Cardiac muscle cell (in vitro differentiated cells and primary cell): ENCODE measurements at regions not wholly inside any gene's neighbourhood (a gene's known extent, or its start where the extent isn't known, plus 50 kb on each side); places are given as distances from the start of the nearest gene placed in this dataset.

Experiments used
- DNase-seq, 2 donors: peaks; one replicate each; pipeline versions ENCODE4 v3.0.0 to v3.0.0-alpha.2; 2010 to 2017; ENCODE audit warnings: low read depth in 1 of 2, low spot score in 1 of 2
- H3K27ac ChIP-seq: fragments of 200-600 bp; sonication (generic); 2 replicates; pipeline ENCODE4 v1.5.1; 2016
- H3K27me3 ChIP-seq: fragments of 200-600 bp; sonication (generic); 2 replicates; pipeline ENCODE4 v1.6.0; 2016; ENCODE audit warnings: control low read depth
- H3K36me3 ChIP-seq: fragments of 200-600 bp; sonication (generic); 2 replicates; pipeline ENCODE4 v1.5.1; 2016; ENCODE audit warnings: control low read depth
- H3K4me1 ChIP-seq: fragments of 200-600 bp; sonication (generic); 2 replicates; pipeline ENCODE4 v1.8.1; 2017; ENCODE audit warnings: low read depth, mild to moderate bottlenecking, mixed run types
- H3K4me3 ChIP-seq: fragments of 200-600 bp; sonication (generic); 2 replicates; pipeline ENCODE4 v1.5.1; 2016; ENCODE audit warnings: mild to moderate bottlenecking
- H3K9me3 ChIP-seq: fragments of 200-600 bp; sonication (generic); 2 replicates; pipeline ENCODE4 v1.5.1; 2017; ENCODE audit warnings: low read depth, mild to moderate bottlenecking, control low read depth
- TF ChIP-seq, protein P1 (sequence below): IDR thresholded peaks from 2 replicates; pipeline ENCODE4 v1.5.1; 2012; ENCODE audit warnings: low read depth, mild to moderate bottlenecking, low read length

DNA sequence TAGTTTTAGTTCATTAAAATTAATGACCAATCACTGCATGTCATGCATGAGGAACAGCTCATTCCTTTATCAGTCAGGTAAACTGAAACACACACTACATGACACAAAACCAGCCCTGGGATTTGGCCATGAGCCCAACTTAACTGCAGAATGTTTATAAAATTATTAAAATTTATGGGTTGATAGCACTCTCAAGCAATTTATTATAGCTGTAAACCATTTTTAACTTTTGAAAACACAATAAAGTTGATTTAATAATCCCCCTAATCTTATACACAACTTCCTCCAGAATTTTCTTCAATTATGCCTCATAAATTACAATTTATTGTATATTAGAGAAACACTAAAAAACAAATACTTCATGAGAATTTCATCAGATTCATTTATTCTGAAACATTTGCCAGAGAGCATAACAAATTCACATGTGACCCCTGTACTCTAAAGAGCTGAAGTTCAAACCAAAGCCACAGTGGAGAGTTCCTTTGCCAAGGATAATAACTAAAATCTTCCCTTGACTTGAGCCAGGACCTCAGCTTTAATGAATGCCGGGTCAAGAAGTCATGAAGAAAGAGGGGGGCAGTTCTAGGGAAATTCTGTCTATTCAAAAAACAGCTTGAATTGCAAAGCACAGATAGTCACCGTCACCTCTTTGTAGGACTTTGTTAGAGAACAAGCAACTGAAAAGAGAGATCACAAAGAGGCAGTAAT, 763.7 kb upstream of the GRAMD2B start:
- Histone ChIP-seq H3K27me3 (no peaks in the 10 kb centered on the region), H3K9me3 (no peaks in the 10 kb centered on the region), H3K36me3 (no peaks in the 10 kb centered on the region), H3K4me1 (no peaks in the 10 kb centered on the region), H3K27ac (no peak overlapping the region), H3K4me3 (no peak overlapping the region)
- TF ChIP-seq, protein P1, sequence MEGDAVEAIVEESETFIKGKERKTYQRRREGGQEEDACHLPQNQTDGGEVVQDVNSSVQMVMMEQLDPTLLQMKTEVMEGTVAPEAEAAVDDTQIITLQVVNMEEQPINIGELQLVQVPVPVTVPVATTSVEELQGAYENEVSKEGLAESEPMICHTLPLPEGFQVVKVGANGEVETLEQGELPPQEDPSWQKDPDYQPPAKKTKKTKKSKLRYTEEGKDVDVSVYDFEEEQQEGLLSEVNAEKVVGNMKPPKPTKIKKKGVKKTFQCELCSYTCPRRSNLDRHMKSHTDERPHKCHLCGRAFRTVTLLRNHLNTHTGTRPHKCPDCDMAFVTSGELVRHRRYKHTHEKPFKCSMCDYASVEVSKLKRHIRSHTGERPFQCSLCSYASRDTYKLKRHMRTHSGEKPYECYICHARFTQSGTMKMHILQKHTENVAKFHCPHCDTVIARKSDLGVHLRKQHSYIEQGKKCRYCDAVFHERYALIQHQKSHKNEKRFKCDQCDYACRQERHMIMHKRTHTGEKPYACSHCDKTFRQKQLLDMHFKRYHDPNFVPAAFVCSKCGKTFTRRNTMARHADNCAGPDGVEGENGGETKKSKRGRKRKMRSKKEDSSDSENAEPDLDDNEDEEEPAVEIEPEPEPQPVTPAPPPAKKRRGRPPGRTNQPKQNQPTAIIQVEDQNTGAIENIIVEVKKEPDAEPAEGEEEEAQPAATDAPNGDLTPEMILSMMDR = no peak
- DNase-seq = peak in 1 of 2 donors; percentile 67

DNA sequence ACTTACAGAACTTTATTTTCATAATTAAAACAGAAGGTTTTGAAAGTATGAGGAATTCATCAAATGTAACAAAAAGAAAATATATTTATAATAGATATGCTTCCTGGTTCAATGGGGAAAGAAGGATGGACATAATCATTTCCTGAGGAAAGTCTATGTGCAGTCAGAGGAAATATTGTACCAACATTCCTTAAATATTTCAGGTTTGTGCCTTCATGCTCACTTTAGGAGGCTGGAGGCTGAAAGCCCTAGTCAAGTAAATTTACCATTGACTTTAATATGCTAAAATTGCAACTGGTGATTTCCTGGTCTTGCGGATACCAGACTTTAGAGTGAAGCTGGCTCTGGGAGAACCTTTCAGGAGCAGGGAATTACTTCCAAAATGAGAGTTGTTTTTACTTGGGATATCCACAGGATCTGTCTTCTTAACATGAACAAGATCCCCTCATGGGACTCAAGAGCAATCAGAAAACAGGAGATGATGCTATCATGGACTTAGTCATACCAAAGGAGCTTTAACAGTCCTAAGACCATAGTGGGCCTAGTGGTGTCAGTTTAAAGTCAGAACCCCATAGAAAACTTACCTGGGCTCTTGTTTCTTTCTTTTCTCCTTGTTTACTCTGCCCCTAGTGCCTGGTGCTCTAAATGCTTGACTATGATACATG, 762.8 kb upstream of the GRAMD2B start:
- H3K27me3 ChIP-seq = no peaks in the 10 kb centered on the region
- no peak overlapping the region for H3K4me3 ChIP-seq
- H3K27ac ChIP-seq = no peak overlapping the region
- H3K9me3 ChIP-seq = no peaks in the 10 kb centered on the region
- no peaks in the 10 kb centered on the region for H3K4me1 ChIP-seq
- DNase-seq = peak in 1 of 2 donors; percentile 38
- no peaks in the 10 kb centered on the region for H3K36me3 ChIP-seq
- TF ChIP-seq, protein P1 = no peak

DNA sequence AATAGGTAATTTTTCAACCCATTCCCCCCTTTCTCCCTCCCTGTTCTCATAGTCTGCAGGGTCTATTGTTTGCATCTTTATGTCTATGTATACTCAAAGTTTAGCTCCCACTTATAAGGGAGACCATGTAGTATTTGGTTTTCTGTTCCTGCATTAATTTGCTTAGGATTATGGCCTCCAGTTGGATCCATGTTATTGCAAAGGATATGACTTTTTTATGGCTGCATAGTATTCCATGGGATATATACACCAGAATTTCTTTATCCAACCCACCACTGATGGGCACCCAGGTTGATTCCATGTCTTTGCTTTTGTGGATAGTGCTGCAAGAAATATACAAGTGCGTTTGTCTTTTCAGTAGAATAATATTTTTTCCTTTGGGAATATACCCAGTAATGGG, 761.6 kb upstream of the GRAMD2B start:
- Histone ChIP-seq H3K4me1 (no peaks in the 10 kb centered on the region), H3K4me3 (no peak overlapping the region), H3K36me3 (no peaks in the 10 kb centered on the region), H3K9me3 (no peaks in the 10 kb centered on the region), H3K27me3 (no peaks in the 10 kb centered on the region), H3K27ac (no peak overlapping the region)
- TF ChIP-seq, protein P1 = no peak
- DNase-seq = no peak

DNA sequence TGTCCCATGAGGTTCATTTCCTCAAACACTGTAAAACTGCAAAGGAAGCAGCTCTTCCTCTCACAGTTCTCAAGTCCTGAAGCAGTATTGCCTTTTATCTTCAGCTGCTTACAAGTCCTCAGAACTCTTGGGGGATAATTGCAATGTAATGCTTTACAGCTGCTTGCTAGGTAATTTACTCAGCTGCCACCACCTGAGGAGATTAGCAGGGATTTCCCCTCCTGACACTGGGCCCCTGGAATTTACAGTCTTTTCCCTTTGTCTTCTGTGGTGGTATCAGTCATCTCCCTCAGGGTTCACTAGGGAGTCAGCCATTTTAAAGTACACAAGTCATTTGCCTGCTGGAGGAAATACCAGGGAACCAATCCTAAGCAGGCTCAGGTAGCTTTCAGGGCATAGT, 754.3 kb upstream of the GRAMD2B start:
- H3K36me3 ChIP-seq = no peaks in the 10 kb centered on the region
- no peaks in the 10 kb centered on the region for H3K9me3 ChIP-seq
- H3K4me3 ChIP-seq = no peak overlapping the region
- H3K4me1 ChIP-seq = no peaks in the 10 kb centered on the region
- DNase-seq = no peak
- H3K27ac ChIP-seq = peak overlapping the region; percentile 11
- no peaks in the 10 kb centered on the region for H3K27me3 ChIP-seq
- TF ChIP-seq, protein P1 = no peak

DNA sequence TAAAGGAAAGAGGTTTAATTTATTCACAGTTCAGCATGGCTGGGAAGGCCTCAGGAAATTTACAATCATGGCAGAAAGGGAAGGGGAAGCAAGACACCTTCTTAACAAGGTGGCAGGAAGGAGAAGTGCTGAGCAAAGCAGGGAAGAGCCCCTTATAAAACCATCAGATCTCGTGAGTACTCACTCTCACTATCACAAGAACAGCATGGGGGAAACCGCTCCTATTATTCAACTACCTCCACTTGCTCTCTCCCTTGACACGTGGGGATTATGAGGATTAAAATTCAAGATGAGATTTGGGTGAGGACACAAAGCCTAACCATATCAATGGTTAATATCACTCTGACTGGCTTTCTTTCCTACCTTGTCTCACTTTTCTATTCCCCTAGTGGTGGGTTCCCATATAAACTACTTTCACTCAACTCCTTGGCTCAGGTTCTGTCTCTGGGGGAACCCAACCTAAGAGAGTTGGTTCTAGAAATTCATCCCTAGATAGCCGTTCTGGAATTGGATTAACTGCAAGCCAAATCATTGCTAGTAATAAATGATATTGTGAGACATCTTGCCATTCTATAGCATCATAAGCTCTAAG, 749.8 kb upstream of the GRAMD2B start:
- DNase-seq = no peak
- TF ChIP-seq, protein P1 = no peak
- H3K27ac ChIP-seq = no peak overlapping the region
- no peaks in the 10 kb centered on the region for H3K4me1 ChIP-seq
- no peaks in the 10 kb centered on the region for H3K36me3 ChIP-seq
- H3K27me3 ChIP-seq = no peaks in the 10 kb centered on the region
- H3K9me3 ChIP-seq = no peaks in the 10 kb centered on the region
- H3K4me3 ChIP-seq = no peak overlapping the region
